Esophagus squamous epithelium (tissue), 5 donors: ENCODE measurements at regions not wholly inside any gene's neighbourhood (a gene's known extent, or its start where the extent isn't known, plus 50 kb on each side); places are given as distances from the start of the nearest gene placed in this dataset.

Experiments
- DNase-seq: peaks from one replicate; lab custom pipeline; 2025; lab: John Stamatoyannopoulos, UW
- H3K27ac ChIP-seq, 4 donors: fragments of 200-600 bp; sonication (generic); one replicate each; pipeline ENCODE4 v1.5.1; 2016 to 2019; ENCODE audit warnings: mild to moderate bottlenecking in 1 of 4
- H3K27me3 ChIP-seq, 4 donors: fragments of 200-600 bp; sonication (generic); 1 replicate in 3 of 4; 2 replicates in 1 of 4; pipeline versions ENCODE4 v1.5.1 to v1.6.0; 2017 to 2021; ENCODE audit warnings: antibody characterized with exemption in 1 of 4
- H3K36me3 ChIP-seq, 3 donors: fragments of 200-600 bp; sonication (generic); one replicate each; pipeline ENCODE4 v1.5.1; 2016 to 2019
- H3K4me1 ChIP-seq, 3 donors: fragments of 200-600 bp; sonication (generic); one replicate each; pipeline ENCODE4 v1.5.1; 2017 to 2019
- H3K4me3 ChIP-seq, 4 donors: fragments of 200-600 bp; sonication (generic); 1 replicate in 3 of 4; 2 replicates in 1 of 4; pipeline ENCODE4 v1.5.1; 2016 to 2019; ENCODE audit warnings: mild to moderate bottlenecking in 2 of 4, moderate library complexity in 1 of 4
- H3K9me3 ChIP-seq, 3 donors: fragments of 200-600 bp; sonication (generic); one replicate each; pipeline ENCODE4 v1.5.1; 2016 to 2019
- POLR2A ChIP-seq, 4 donors: fragments of 450-650 bp; IDR thresholded peaks; one replicate each; pipeline ENCODE4 v1.6.1; 2017; ENCODE audit warnings: antibody characterized with exemption in 4 of 4, mild to moderate bottlenecking in 4 of 4, moderate library complexity in 3 of 4
- WGBS, 2 donors: methylation state at CpG; one replicate each; pipeline ENCODE4 v1.1.5; 2018; 5-methylcytosine and 5-hydroxymethylcytosine counted together
- intact Hi-C: fragments of 100-400 bp; cut with DNase I; formaldehyde crosslinking; loops from one replicate; pipeline ENCODE4 v1.15.0; 2022
- TF ChIP-seq, protein P1 (sequence below), 6 experiments: fragments of 450-650 bp in 4 of 6; fragments of 200-600 bp in 2 of 6; sonication (generic) in 2 of 6; IDR thresholded peaks; one replicate each; pipeline ENCODE4 v1.5.1; 2016 to 2019; ENCODE audit warnings: antibody characterized with exemption in 6 of 6, mild to moderate bottlenecking in 4 of 6, moderate library complexity in 4 of 6
- donor health status: DM: yes; HTN: yes; CAD: no.

DNA sequence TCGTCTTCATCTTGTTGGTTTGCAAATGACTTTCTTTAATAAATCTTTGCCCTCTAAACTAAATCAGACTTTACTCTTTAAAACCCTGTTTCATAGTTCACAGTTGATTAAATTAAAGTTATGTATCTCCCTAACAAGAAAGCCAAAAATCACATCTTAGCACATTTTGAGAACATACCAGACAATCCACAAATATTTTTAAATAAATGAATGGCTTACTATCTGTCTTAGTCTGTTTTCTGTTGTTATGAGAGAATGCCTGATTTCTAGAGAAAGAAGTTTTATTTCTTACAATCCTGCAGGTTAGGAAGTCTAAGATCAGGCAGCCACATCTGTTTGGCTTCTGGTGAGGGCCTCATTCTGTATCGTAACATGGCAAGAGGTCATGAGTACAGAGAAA, 1090.2 kb upstream of the PIK3C3 start:
- TF ChIP-seq, protein P1, sequence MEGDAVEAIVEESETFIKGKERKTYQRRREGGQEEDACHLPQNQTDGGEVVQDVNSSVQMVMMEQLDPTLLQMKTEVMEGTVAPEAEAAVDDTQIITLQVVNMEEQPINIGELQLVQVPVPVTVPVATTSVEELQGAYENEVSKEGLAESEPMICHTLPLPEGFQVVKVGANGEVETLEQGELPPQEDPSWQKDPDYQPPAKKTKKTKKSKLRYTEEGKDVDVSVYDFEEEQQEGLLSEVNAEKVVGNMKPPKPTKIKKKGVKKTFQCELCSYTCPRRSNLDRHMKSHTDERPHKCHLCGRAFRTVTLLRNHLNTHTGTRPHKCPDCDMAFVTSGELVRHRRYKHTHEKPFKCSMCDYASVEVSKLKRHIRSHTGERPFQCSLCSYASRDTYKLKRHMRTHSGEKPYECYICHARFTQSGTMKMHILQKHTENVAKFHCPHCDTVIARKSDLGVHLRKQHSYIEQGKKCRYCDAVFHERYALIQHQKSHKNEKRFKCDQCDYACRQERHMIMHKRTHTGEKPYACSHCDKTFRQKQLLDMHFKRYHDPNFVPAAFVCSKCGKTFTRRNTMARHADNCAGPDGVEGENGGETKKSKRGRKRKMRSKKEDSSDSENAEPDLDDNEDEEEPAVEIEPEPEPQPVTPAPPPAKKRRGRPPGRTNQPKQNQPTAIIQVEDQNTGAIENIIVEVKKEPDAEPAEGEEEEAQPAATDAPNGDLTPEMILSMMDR (IDR thresholded peaks at IDR 0.05): no peak
- TF ChIP-seq POLR2A (IDR thresholded peaks at IDR 0.05): no peak
- Histone ChIP-seq H3K9me3 (no peaks in the 10 kb centered on the region), H3K27ac (no peak overlapping the region), H3K4me1 (no peaks in the 10 kb centered on the region), H3K27me3 (no peaks in the 10 kb centered on the region), H3K36me3 (no peaks in the 10 kb centered on the region), H3K4me3 (no peak overlapping the region)
- intact Hi-C loops: no loop called here
- DNase-seq: no peak
- 84 to 86% methylated on average over 2 of the region's 2 CpGs for WGBS, 2 donors

DNA sequence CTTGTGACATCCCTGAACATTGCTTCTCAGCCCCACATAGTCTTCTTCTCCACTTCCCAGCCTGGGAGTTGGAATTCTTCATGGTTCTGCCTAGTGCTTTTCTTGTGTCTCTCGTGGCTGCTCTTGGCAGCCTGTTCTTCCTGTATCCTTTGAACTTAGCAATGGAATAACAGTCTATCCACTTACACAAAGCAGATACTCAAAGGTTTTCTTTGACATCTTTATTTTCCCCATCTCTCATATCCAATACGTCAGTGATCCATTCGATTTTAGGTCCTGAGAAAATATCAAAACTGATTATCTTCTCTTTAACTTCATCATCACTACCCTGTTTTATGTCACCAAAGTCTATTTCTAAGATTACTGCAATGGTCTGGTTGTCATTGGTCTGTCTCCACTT, 1091.2 kb upstream of the PIK3C3 start:
- TF ChIP-seq, protein P1 (IDR thresholded peaks at IDR 0.05): no peak
- TF ChIP-seq POLR2A (IDR thresholded peaks at IDR 0.05): no peak
- Histone ChIP-seq H3K27ac (no peak overlapping the region), H3K4me1 (no peaks in the 10 kb centered on the region), H3K4me3 (no peak overlapping the region), H3K9me3 (no peaks in the 10 kb centered on the region), H3K36me3 (no peaks in the 10 kb centered on the region), H3K27me3 (no peaks in the 10 kb centered on the region)
- DNase-seq: no peak
- 68 to 74% methylated on average over 3 of the region's 3 CpGs for WGBS, 2 donors
- intact Hi-C loops: no loop called here

GRCh38 chr18:40860189-40860588, 1094.8 kb upstream of the PIK3C3 start:
- Histone ChIP-seq H3K27ac (no peak overlapping the region), H3K27me3 (no peaks in the 10 kb centered on the region), H3K4me3 (no peak overlapping the region), H3K9me3 (no peaks in the 10 kb centered on the region), H3K36me3 (no peaks in the 10 kb centered on the region), H3K4me1 (no peaks in the 10 kb centered on the region)
- intact Hi-C loops: no loop called here
- TF ChIP-seq, protein P1 (IDR thresholded peaks at IDR 0.05): no peak
- TF ChIP-seq POLR2A (IDR thresholded peaks at IDR 0.05): no peak
- 78 to 81% methylated on average over 2 of the region's 2 CpGs for WGBS, 2 donors
- DNase-seq: no peak

DNA sequence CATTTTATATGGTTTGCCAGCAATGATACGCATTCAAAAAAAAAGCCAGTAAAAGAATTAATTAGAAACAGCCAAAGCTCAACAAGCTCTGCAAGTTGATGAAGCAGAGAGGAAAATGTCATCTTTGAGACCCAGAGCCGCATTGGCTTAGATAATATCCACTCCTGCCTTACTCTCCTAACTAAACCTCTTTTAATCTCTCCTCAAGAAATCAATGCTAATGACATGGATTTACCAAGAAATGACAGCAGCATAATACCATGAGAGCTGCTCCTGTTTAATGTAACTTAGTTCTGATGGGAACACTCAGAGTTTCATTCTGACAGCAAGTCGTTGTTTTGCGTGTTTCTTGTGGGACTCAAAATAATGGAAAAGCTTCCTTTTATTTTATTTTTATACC, 1099.4 kb upstream of the PIK3C3 start:
- intact Hi-C loops: no loop called here
- no peaks in the 10 kb centered on the region for H3K9me3 ChIP-seq
- H3K36me3 ChIP-seq: no peaks in the 10 kb centered on the region
- no peaks in the 10 kb centered on the region for H3K4me1 ChIP-seq
- no peaks in the 10 kb centered on the region for H3K27me3 ChIP-seq
- TF ChIP-seq, protein P1 (IDR thresholded peaks at IDR 0.05): no peak
- no peak for TF ChIP-seq POLR2A (IDR thresholded peaks at IDR 0.05)
- H3K27ac ChIP-seq: no peak overlapping the region
- WGBS, 2 donors: 65 to 73% methylated on average over 4 of the region's 4 CpGs
- H3K4me3 ChIP-seq: no peak overlapping the region
- no peak for DNase-seq

- Histone ChIP-seq H3K4me3 (no peak overlapping the region), H3K27me3 (no peaks in the 10 kb centered on the region), H3K4me1 (no peaks in the 10 kb centered on the region), H3K36me3 (no peaks in the 10 kb centered on the region), H3K27ac (no peak overlapping the region), H3K9me3 (no peaks in the 10 kb centered on the region)
- TF ChIP-seq, protein P1 (IDR thresholded peaks at IDR 0.05): no peak
- no peak for TF ChIP-seq POLR2A (IDR thresholded peaks at IDR 0.05)
- no peak for DNase-seq
- intact Hi-C loops: no loop called here
- 68 to 74% methylated on average over 2 of the region's 2 CpGs for WGBS, 2 donors
These were observed 1102.6 kb upstream of the PIK3C3 start for GRCh38 chr18:40852406-40852805.
